C4-2B (cell line): ENCODE measurements at regions not wholly inside any gene's neighbourhood (a gene's known extent, or its start where the extent isn't known, plus 50 kb on each side); places are given as distances from the start of the nearest gene placed in this dataset.

Experiments used
- CTCF ChIP-seq: fragments of 450-650 bp; conservative IDR thresholded peaks from 2 replicates; pipeline ENCODE4 v1.5.1; 2017; ENCODE audit warnings: mild to moderate bottlenecking
- ZFX ChIP-seq: fragments of 450-650 bp; IDR thresholded peaks from 2 replicates; pipeline ENCODE4 v1.6.1; 2017

DNA sequence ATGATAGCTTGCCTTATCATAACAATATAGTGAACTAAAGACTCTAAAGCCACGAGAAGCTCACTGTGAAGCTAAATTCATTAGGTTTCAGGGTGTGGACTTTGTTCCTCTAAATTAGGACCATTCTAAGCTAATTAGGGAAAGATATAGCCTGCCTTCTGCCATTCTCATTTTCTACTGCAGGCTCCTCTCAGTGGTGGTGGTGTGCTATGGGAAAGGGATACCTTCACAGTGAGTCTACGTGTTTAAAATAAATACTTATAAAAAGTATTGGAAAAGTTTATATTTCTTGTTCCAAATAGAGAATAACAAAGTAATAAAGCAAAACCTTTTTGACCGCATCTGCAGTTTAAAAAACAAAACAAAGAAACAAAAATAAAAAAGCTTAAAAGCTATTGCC is 327.7 kb downstream of the PAPSS1 start:
- TF ChIP-seq CTCF (no peak), ZFX (no peak)
